A549 (cell line): ENCODE measurements at regions not wholly inside any gene's neighbourhood (a gene's known extent, or its start where the extent isn't known, plus 50 kb on each side); places are given as distances from the start of the nearest gene placed in this dataset.

Experiments
- ATAC-seq, 2 experiments: fragments of 200-7000 bp in 1 of 2; fragments of >200 bp in 1 of 2; cut with Nextera tagmentation in 1 of 2; cut with Tn5 transposase in 1 of 2; 3 replicates each; pipeline versions ENCODE4 v1.8.0 to v1.9.1; 2018 to 2020; ENCODE audit warnings: mild to moderate bottlenecking in 1 of 2, moderate library complexity in 1 of 2
- CTCF ChIA-PET: fragments of 300-600 bp; sonication (Branson Sonifier 250); formaldehyde crosslinking; extraction: SDS; loops from one replicate; lab custom pipeline; 2021; ENCODE audit warnings: antibody characterized with exemption, inconsistent platforms; lab: Yijun Ruan, JAX
- POLR2A ChIA-PET: fragments of 350-600 bp; formaldehyde crosslinking; extraction: SDS; loops from one replicate; lab custom pipeline; 2021; ENCODE audit warnings: antibody characterized with exemption, inconsistent platforms; lab: Yijun Ruan, JAX
- DNase-seq, 2 experiments: peaks; one replicate each; pipeline versions ENCODE4 v3.0.0 to v3.0.0-alpha.2; 2011 to 2016; ENCODE audit warnings: low read depth in 1 of 2, low spot score in 1 of 2
- FAIRE-seq: peaks from 2 replicates; lab custom pipeline; 2011; peaks lifted over from hg19 to GRCh38; lab: Jason Lieb, UNC
- H3K27ac ChIP-seq, 2 experiments: fragments of >200 bp; sonication (Bioruptor Twin); formaldehyde crosslinking; 3 replicates each; pipeline ENCODE4 v1.5.1; 2016 to 2017
- H3K4me1 ChIP-seq: fragments of >200 bp; sonication (Bioruptor Twin); formaldehyde crosslinking; 3 replicates; pipeline ENCODE4 v1.6.1; 2016
- H3K4me2 ChIP-seq: fragments of >200 bp; sonication (Bioruptor Twin); formaldehyde crosslinking; 3 replicates; pipeline ENCODE4 v1.6.1; 2016
- H3K4me3 ChIP-seq: fragments of >200 bp; sonication (Bioruptor Twin); formaldehyde crosslinking; 3 replicates; pipeline ENCODE4 v1.5.1; 2016
- H3K9me3 ChIP-seq: fragments of >200 bp; sonication (Bioruptor Twin); formaldehyde crosslinking; 3 replicates; pipeline ENCODE4 v1.6.1; 2016
- ATOH8 ChIP-seq: fragments of 250-450 bp; sonication (Bioruptor Pico); IDR thresholded peaks from 2 replicates; pipeline ENCODE4 v1.5.0; 2020; ENCODE audit warnings: low read depth, mild to moderate bottlenecking, moderate library complexity
- BCL3 ChIP-seq: fragments of >200 bp; sonication (Bioruptor Twin); formaldehyde crosslinking; IDR thresholded peaks from 3 replicates; pipeline ENCODE4 v1.6.1; 2016
- CHD2 ChIP-seq: fragments of 150-350 bp; IDR thresholded peaks from 2 replicates; pipeline ENCODE4 v1.6.1; 2014; ENCODE audit warnings: low read length; ENCODE audit not compliant: partially characterized antibody
- CHD4 ChIP-seq: fragments of 200-600 bp; sonication (generic); IDR thresholded peaks from 2 replicates; pipeline ENCODE4 v1.6.1; 2016; ENCODE audit warnings: antibody characterized with exemption, mild to moderate bottlenecking, borderline replicate concordance
- EHMT2 ChIP-seq: fragments of 200-600 bp; sonication (generic); IDR thresholded peaks from 2 replicates; pipeline ENCODE4 v1.6.1; 2016; ENCODE audit warnings: antibody characterized with exemption, low read depth, mild to moderate bottlenecking, moderate library complexity
- ELK1 ChIP-seq: fragments of 150-350 bp; IDR thresholded peaks from 2 replicates; pipeline ENCODE4 v1.6.1; 2014; ENCODE audit warnings: low read depth, mild to moderate bottlenecking, low read length
- EP300 ChIP-seq, 2 experiments: fragments of >200 bp; sonication (Bioruptor Twin); formaldehyde crosslinking; IDR thresholded peaks; 2 replicates in 1 of 2; 3 replicates in 1 of 2; pipeline ENCODE4 v1.6.1; 2016 to 2017
- ESRRA ChIP-seq: fragments of 150-350 bp; IDR thresholded peaks from 2 replicates; pipeline ENCODE4 v1.6.1; 2014; ENCODE audit warnings: mild to moderate bottlenecking, low read length, borderline replicate concordance
- FOSL2 ChIP-seq, 2 experiments: fragments of 450-650 bp in 1 of 2; fragments of >200 bp in 1 of 2; sonication (Bioruptor Twin) in 1 of 2; formaldehyde crosslinking; IDR thresholded peaks; 2 replicates each; pipeline versions ENCODE4 v1.5.0 to v1.6.1; 2016 to 2020; ENCODE audit warnings: mild to moderate bottlenecking in 1 of 2, moderate library complexity in 1 of 2
- GATA3 ChIP-seq: IDR thresholded peaks from 2 replicates; pipeline ENCODE4 v1.6.1; 2012; ENCODE audit warnings: borderline replicate concordance
- HES2 ChIP-seq: fragments of >200 bp; sonication (Bioruptor Twin); formaldehyde crosslinking; IDR thresholded peaks from 2 replicates; pipeline ENCODE4 v1.6.1; 2016
- HEYL ChIP-seq: fragments of 250-450 bp; sonication (Bioruptor Pico); IDR thresholded peaks from 2 replicates; pipeline ENCODE4 v1.8.0; 2021; ENCODE audit warnings: mild to moderate bottlenecking, moderate library complexity
- HOXA7 ChIP-seq: fragments of 250-450 bp; sonication (Bioruptor Pico); IDR thresholded peaks from 2 replicates; pipeline ENCODE4 v1.5.0; 2020; ENCODE audit warnings: mild to moderate bottlenecking, moderate library complexity
- HOXB13 ChIP-seq: fragments of 250-450 bp; sonication (Bioruptor Pico); IDR thresholded peaks from 2 replicates; pipeline ENCODE4 v1.5.0; 2020; ENCODE audit warnings: low read depth, mild to moderate bottlenecking, moderate library complexity
- KDM1A ChIP-seq: fragments of 200-600 bp; sonication (generic); IDR thresholded peaks from 2 replicates; pipeline ENCODE4 v1.6.1; 2016; ENCODE audit warnings: low read depth, mild to moderate bottlenecking
- MAFK ChIP-seq: fragments of 450-650 bp; IDR thresholded peaks from 2 replicates; pipeline ENCODE4 v1.6.1; 2014; ENCODE audit not compliant: partially characterized antibody
- MYC ChIP-seq: IDR thresholded peaks from 2 replicates; pipeline ENCODE4 v1.6.1; 2012; ENCODE audit warnings: mild to moderate bottlenecking, inconsistent platforms, low read length, improper control_type of control experiment, borderline replicate concordance
- NPAS2 ChIP-seq: fragments of 250-450 bp; sonication (Bioruptor Pico); IDR thresholded peaks from 2 replicates; pipeline ENCODE4 v1.8.0; 2022; ENCODE audit warnings: mild to moderate bottlenecking, moderate library complexity, borderline replicate concordance
- NR3C1 ChIP-seq: fragments of >200 bp; sonication (Bioruptor Twin); formaldehyde crosslinking; IDR thresholded peaks from 3 replicates; pipeline ENCODE4 v1.6.1; 2017
- POLR2A ChIP-seq: IDR thresholded peaks from 2 replicates; pipeline ENCODE4 v1.6.1; 2012; ENCODE audit warnings: mild to moderate bottlenecking, low read length
- POLR2AphosphoS2 ChIP-seq: conservative IDR thresholded peaks from 2 replicates; pipeline ENCODE4 v1.6.1; 2012; ENCODE audit warnings: low read length, improper control_type of control experiment, inconsistent platforms
- RAD21 ChIP-seq, 2 experiments: fragments of >200 bp in 1 of 2; sonication (Bioruptor Twin) in 1 of 2; formaldehyde crosslinking in 1 of 2; IDR thresholded peaks in 1 of 2; conservative IDR thresholded peaks in 1 of 2; 2 replicates in 1 of 2; 3 replicates in 1 of 2; pipeline ENCODE4 v1.6.1; 2012 to 2018; ENCODE audit warnings: inconsistent platforms in 1 of 2
- RCOR1 ChIP-seq: fragments of 150-350 bp; IDR thresholded peaks from 2 replicates; pipeline ENCODE4 v1.6.1; 2014; ENCODE audit warnings: antibody characterized with exemption, low read length, low read depth
- RFX5 ChIP-seq: fragments of 450-650 bp; IDR thresholded peaks from 2 replicates; pipeline ENCODE4 v1.7.1; 2014; ENCODE audit warnings: antibody characterized with exemption, mild to moderate bottlenecking, moderate library complexity
- RNF2 ChIP-seq: fragments of 200-600 bp; sonication (generic); IDR thresholded peaks from 2 replicates; pipeline ENCODE4 v1.6.1; 2016; ENCODE audit warnings: low read depth, mild to moderate bottlenecking, antibody characterized with exemption, moderate library complexity, borderline replicate concordance
- SMC3 ChIP-seq: fragments of >200 bp; sonication (Bioruptor Twin); formaldehyde crosslinking; IDR thresholded peaks from 3 replicates; pipeline ENCODE4 v1.6.1; 2018; ENCODE audit warnings: inconsistent platforms
- TFCP2L1 ChIP-seq: fragments of 250-450 bp; sonication (Bioruptor Pico); IDR thresholded peaks from 2 replicates; pipeline ENCODE4 v1.5.0; 2021; ENCODE audit warnings: mild to moderate bottlenecking
- TP53 ChIP-seq: fragments of 250-450 bp; sonication (Bioruptor Pico); IDR thresholded peaks from 2 replicates; pipeline ENCODE4 v1.5.0; 2021; ENCODE audit warnings: mild to moderate bottlenecking, moderate library complexity
- ZC3H11A ChIP-seq: fragments of 450-650 bp; IDR thresholded peaks from 2 replicates; pipeline ENCODE4 v1.6.1; 2014; ENCODE audit warnings: antibody characterized with exemption, mild to moderate bottlenecking
- ZFP36 ChIP-seq: fragments of 450-650 bp; IDR thresholded peaks from 2 replicates; pipeline ENCODE4 v1.6.1; 2014; ENCODE audit warnings: borderline replicate concordance; ENCODE audit not compliant: partially characterized antibody
- ZNF302 ChIP-seq: fragments of 250-450 bp; sonication (Bioruptor Pico); IDR thresholded peaks from 2 replicates; pipeline ENCODE4 v1.9.0; 2021; ENCODE audit warnings: inconsistent platforms, mild to moderate bottlenecking, moderate library complexity
- ZSCAN20 ChIP-seq: fragments of 250-450 bp; sonication (Bioruptor Pico); IDR thresholded peaks from 2 replicates; pipeline ENCODE4 v1.8.0; 2022; ENCODE audit warnings: mild to moderate bottlenecking, moderate library complexity
- WGBS: methylation state at CpG from one replicate; pipeline ENCODE4 v1.1.6; 2017; ENCODE audit errors: missing lambda C conversion rate; 5-methylcytosine and 5-hydroxymethylcytosine counted together

GRCh38 chr2:188193230-188193629, 98.4 kb upstream of the GULP1 start:
- POLR2A ChIA-PET, result no interaction called here
- Histone ChIP-seq H3K4me3 (no peak overlapping the region), H3K4me2 (no peak overlapping the region), H3K27ac (no peak overlapping the region), H3K4me1 (no peaks in the 10 kb centered on the region), H3K9me3 (no peaks in the 10 kb centered on the region)
- DNase-seq (no peak), FAIRE-seq (no peak), ATAC-seq (no peak)
- 57% methylated on average over 1 of the region's 1 CpG for WGBS
- CTCF ChIA-PET, result no interaction called here
- no peak for TF ChIP-seq NPAS2 (CRISPR knock-in tag)
- no peak for TF ChIP-seq ZFP36
- no peak for TF ChIP-seq ZSCAN20 (CRISPR knock-in tag)
- no peak for TF ChIP-seq ZNF302 (CRISPR knock-in tag)
- TF ChIP-seq SMC3, result no peak
- TF ChIP-seq CHD4, result no peak
- TF ChIP-seq KDM1A, result no peak
- TF ChIP-seq RCOR1, result no peak
- no peak for TF ChIP-seq MYC
- TF ChIP-seq RFX5, result no peak
- TF ChIP-seq ESRRA, result no peak
- TF ChIP-seq MAFK, result no peak
- TF ChIP-seq TP53 (CRISPR knock-in tag), result no peak
- no peak for TF ChIP-seq POLR2AphosphoS2
- no peak for TF ChIP-seq HOXB13 (CRISPR knock-in tag)
- TF ChIP-seq RNF2, result no peak
- no peak for TF ChIP-seq TFCP2L1 (CRISPR knock-in tag)
- TF ChIP-seq POLR2A, result no peak

GRCh38 chr2:188196343-188197008, 95.2 kb upstream of the GULP1 start:
- POLR2A ChIA-PET, result interaction anchor here (1.1 kb wide), 1 partner anchor 96 kb away, joined by 6 read pairs; no protein-coding TSS in a partner anchor
- 80% methylated on average over 2 of the region's 2 CpGs for WGBS
- Histone ChIP-seq H3K9me3 (no peaks in the 10 kb centered on the region), H3K27ac (no peak overlapping the region)
- TF ChIP-seq HEYL (no peak), NR3C1 (no peak), ZNF302 (CRISPR knock-in tag) (no peak), ATOH8 (CRISPR knock-in tag) (no peak), HOXA7 (CRISPR knock-in tag) (no peak), RAD21 (conservative IDR thresholded peaks at IDR 0.05 in 1 of 2, IDR thresholded peaks at IDR 0.05 in 1 of 2) (no peak), GATA3 (no peak), BCL3 (no peak), MYC (no peak), ESRRA (no peak), EHMT2 (no peak), ELK1 (no peak), ZSCAN20 (CRISPR knock-in tag) (no peak), EP300 (IDR thresholded peaks at IDR 0.05) (no peak), HES2 (no peak), ZC3H11A (no peak), FOSL2 (IDR thresholded peaks at IDR 0.05) (no peak), FOSL2 (CRISPR knock-in tag; IDR thresholded peaks at IDR 0.05) (no peak), CHD2 (no peak)
- TF ChIP-seq, all 56 proteins: peak for 0
- Histone ChIP-seq H3K4me1 (peaks cover 15% of the 10 kb centered on the region), H3K4me2 (no peak overlapping the region), H3K4me3 (no peak overlapping the region)
- no peak for FAIRE-seq
- DNase-seq, result no peak
- CTCF ChIA-PET, result no interaction called here
- no peak for ATAC-seq
